ENCODE measurements at regions not wholly inside any gene's neighbourhood (a gene's known extent, or its start where the extent isn't known, plus 50 kb on each side); places are given as distances from the start of the nearest gene placed in this dataset.

DNA sequence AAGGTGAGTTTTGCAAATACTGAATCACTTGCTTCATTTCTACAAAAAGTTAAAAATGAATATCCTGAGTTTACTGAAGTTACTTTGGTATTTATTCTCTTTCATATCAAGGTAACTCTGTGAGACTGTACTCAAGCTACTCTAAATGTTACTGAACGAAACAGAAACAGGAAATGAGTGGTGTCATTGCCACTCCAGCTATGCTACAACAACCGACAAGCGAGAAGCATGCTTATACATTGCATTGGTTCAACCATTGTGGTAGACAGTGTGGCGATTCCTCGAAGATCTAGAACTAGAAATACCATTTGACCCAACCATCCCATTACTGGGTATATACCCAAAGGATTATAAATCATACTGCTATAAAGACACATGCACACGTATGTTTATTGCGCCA lies 313.2 kb upstream of the THBS1 start:
- peak; percentile 48 to 78 for DNase-seq (ENCODE audit: low read depth in 2 of 2)

DNA sequence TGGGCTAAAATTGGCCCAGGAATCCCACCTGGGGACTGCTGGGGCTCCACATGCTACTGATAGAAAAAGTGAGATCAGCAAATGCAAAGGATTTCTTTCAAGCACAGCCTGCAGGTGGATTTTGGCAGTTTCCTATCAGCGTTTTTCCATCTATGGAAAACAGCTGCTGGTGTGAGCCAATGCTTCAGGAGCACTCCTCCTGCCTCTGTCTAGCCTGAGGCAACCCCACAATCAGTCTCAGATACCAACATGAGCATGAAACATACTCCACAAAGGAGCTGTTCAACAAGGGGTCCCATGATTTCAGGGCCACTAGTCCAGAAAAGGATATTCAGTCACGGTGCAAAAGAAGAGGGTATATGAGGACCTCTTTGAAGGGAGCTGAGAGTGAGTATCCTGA lies 311.5 kb upstream of the THBS1 start:
- DNase-seq (ENCODE audit: low read depth in 2 of 2): peak; percentile 39 to 57

DNA sequence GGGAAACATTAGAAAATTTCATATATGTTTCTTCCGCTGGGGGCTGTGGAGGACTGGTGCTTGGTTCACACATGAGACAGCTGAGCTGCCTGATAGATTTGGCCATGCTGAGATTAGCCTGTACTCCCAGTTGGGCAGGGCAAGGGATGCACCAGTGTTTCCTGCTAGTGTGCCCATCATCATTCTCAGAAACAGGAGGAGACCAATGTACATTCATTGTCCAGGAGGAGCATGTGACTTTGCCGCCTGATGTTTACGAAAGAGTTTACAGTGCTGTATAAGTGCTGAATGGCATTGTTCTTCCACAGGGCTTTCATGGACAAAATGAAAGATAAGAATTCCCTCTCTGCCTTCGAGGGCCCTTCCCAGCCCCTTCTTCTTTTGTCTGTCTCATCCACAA lies 311.1 kb upstream of the THBS1 start:
- DNase-seq (ENCODE audit: low read depth in 2 of 2): peak; percentile 29 to 59

DNA sequence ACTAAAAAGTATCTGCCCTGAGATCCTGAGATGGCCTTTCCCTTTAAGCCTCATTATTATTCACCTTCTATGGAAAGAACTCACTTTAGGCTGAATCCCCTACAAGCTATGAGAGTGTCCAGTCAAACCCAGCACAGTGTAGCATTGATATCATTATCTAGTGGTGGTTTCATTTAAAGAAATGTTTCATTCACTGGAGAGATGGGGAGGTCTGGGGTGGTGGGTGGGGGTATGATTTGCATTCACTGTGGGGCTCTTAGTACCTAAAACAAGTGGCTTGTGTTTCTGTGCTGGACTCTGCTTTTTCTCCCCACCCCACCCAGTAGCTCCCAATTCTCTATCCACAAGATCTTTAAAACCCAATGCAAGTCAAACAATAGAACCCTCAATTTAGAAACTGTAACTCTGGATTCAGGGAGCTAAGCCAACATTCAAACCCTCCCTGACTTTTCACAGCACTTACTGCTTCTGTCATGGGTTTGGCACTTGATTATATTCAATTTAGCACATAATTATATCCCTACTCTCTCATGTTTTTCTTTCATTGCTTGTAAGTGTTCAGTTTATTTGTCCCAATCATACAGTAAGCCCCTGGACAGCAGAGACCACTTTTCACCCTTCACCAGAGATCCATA lies 310.5 kb upstream of the THBS1 start:
- DNase-seq (ENCODE audit: low read depth in 2 of 2): no peak

DNA sequence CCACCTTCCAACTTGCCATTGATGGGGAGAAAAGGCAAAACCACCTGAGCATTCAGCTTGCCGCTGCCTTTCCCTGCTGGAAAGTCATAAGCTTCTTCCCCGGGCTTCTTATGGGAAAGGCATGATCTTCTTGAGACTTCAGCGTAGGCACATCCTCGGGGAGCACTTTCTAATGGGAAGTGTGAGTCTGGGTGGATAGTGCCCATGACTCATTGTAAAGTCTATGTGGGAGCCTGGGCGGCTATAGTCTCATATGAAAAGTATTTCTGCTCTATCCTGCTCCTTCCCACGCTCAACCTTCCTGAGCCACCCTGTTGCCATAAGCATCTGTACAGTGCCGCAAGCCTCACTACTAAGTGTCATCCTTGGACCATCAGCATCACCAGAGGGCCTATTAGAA lies 309.9 kb upstream of the THBS1 start:
- DNase-seq (ENCODE audit: low read depth in 2 of 2): peak in 1 of 2 donors; percentile 93

DNA sequence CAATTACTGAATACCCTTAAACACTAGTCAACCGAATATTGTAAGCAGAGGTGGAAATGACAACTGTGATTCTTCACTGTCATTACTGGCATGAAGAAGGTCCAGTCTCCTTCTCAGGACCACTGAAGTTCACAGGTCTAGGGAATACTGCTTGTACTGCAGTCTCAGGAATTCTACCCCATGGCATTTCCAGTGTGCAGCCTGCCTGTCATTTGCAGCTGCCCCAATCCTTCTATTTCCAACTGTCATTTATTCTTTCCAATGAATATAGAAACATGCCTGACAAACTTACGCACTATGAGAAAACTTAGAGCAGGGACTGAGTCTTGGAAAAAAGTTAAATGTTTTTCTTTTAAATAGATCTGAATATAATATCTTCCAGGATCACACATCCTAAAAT lies 308.0 kb upstream of the THBS1 start:
- DNase-seq (ENCODE audit: low read depth in 2 of 2): no peak

DNA sequence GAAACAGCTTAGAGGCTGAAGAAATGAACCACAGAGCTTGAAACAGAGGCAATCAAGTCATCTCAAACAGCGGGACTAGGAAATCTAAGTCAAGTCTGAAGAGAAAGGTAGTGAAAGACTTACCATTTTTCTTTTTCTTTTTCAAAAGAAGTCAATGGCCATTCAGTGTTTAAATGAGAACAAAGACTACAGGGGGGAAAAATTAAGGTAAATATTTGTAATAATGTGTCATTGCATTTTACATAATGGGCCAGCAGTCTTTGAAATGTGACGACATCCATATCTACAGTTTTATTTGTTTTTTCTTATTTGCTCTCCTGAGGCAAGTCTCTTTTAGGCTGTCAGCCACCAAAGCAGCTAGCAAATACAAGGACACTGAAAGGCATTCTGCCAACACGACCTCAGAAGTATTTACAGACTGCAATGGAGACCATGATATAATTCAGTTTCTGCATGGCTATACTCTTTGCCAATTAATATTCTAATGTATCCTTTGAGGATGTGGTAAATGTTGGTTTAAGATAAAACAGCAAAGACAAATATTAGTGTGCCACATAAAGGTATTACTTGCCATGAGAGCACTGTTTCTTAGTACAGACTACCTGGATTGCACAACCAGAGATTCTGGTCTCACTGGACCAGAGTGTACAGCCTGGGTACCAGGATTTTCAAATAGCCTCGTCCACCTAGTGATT lies 307.0 kb upstream of the THBS1 start:
- DNase-seq (ENCODE audit: low read depth in 2 of 2): peak in 1 of 2 donors; percentile 35

DNA sequence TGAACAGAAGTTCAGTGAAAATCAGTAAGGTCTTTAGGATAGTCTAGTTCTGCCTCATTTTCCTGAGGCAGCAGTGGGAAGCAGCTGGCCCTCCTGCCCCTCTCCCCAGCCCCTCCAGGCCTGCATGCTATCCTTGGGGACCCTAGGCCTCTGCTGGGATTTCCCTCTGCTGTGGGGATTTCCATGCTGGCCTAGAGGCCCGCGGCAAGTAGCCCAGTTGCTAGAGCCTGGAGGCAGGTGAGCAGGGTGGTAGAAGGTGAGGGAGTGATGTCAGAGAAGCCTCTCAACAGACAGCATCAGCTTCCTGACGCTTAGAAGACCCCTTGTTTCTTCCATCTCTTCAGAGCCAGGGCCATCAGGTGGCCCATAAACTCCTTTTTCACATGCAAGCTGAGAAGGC lies 305.8 kb upstream of the THBS1 start:
- no peak for DNase-seq (ENCODE audit: low read depth in 2 of 2)

DNA sequence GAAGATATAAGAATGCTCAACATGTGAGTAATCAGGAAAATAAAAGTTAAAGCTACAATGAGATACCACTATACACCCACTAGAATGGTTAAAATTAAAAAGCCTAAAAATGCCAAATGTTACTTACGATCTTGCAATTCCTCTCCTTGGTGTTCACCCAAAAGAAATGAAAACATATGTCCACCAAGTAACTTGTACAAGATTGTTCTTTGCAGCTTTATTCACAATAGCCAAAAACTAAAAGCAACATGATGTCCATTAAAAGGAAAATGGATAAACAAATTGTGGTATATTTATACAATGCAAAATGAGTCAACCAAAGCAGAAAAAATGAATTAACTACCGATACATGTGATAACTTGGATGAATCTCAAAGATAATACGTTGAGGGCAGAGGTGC lies 301.6 kb upstream of the THBS1 start:
- no peak for DNase-seq (ENCODE audit: low read depth in 2 of 2)

DNA sequence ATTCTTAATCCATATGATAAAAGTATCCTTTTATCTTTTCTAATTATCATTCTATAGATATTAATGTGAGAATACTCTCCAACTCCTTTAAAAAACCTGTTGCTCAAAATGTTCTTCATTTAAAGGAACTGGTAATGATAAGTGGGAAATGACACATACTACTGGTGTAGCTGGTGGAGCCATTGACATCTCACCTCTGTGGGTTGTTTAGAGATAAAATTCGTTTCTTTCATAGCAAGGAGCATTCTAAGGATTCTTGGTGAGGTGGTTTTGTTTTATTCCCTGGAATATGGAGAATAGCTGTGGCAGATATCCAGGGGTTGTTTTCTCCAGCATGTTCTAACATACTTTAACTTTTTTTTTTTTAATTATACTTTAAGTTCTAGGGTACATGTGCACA lies 299.8 kb upstream of the THBS1 start:
- DNase-seq (ENCODE audit: low read depth in 2 of 2): peak in 1 of 2 donors; percentile 36

DNA sequence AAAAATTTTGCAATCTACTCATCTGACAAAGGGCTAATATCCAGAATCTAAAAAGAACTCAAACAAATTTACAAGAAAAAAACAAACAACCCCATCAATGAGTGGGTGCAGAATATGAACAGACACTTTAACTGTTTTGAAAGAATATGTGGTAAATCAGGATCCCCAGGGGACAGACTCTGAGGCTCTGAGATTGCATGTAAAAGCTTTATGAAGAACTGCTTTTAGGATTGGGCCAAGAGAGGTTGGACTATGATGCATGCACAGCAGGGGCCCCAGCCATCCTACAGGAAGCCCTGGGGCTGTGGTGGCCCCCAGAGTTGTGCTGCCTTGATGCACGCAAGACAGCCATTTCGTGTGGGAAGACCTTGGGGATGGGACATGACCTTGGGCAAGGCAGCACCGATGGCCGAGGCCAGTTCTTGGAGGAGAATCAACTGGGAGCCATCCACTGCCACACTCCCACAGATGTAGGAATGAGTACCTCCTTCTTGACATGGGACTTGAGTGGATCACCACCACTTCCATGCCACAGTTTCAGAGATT lies 298.1 kb upstream of the THBS1 start:
- DNase-seq (ENCODE audit: low read depth in 2 of 2): no peak

DNA sequence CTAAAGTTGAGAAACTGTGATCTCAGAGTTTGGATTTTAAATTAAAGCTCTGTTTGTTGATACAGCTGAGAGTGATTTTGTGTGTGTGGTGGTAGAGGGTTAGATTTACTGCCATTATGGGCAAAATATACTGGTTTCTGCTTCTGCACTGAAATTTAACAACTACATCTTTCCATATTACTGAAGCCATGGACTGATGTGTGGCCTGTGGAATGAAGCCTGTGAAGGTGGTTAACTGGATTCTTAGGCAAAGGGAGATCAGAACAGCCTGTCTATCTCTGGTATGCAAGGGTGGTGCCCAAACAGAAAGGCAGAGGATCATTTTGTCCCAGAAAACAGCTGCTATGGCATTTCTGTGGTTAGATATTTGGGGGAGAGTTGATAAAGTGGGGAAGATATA lies 297.3 kb upstream of the THBS1 start:
- no peak for DNase-seq (ENCODE audit: low read depth in 2 of 2)

DNA sequence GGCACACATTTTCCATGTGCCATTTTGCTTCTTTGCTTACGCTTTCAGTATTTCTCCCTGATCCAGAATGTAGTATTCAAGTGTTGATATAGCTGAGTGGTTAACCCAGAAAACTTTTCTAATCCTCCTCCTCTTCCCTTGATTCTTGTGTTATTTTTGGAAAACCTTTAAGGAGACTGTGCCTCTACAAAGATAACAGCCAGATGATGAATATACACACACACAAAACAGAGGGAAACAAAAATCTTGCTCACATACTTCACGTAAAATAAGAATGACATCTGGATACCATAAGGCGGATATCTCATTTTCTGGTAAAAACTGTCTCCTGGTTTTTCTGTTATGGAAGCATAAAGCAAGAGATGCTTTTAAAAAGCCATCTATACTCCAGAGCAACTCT lies 295.8 kb upstream of the THBS1 start:
- no peak for DNase-seq (ENCODE audit: low read depth in 2 of 2)

DNA sequence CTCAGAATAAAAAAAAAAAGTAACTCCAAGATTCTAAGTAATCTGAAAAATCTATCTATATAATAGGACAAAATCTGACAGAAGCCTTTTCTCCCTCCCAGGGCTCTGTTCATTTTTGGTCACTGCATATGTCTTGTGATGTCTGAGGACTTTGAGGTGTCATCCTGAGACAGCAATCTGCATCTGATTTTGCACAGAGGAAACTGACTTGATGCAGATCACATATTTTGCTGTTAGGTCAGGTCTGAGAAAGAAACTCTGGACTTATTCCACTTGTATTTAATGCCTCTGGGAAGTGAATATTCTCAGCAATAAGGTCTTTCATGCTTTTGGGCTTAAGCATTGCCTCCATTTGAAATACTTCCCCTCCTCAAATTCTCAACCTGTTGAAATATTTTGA lies 295.2 kb upstream of the THBS1 start:
- DNase-seq (ENCODE audit: low read depth in 2 of 2): no peak

DNA sequence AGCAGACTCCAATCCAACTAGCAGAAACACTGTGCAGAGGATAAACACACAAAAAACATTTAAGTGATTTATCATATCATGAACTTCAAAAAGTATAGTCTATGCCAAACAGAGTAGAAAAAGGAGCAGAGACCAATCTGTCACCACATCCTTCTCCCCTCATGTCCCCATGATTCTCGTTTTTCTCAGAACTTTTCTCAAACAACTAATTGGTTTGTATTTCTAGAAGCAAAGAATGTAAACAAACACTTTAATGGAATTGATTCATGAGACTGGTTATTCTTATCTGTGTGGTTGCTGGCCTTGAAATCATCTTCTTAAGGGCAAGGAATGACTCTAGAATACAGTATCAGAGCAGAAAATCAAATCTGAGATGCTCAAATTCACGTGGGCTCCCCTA lies 294.2 kb upstream of the THBS1 start:
- DNase-seq (ENCODE audit: low read depth in 2 of 2): no peak

DNA sequence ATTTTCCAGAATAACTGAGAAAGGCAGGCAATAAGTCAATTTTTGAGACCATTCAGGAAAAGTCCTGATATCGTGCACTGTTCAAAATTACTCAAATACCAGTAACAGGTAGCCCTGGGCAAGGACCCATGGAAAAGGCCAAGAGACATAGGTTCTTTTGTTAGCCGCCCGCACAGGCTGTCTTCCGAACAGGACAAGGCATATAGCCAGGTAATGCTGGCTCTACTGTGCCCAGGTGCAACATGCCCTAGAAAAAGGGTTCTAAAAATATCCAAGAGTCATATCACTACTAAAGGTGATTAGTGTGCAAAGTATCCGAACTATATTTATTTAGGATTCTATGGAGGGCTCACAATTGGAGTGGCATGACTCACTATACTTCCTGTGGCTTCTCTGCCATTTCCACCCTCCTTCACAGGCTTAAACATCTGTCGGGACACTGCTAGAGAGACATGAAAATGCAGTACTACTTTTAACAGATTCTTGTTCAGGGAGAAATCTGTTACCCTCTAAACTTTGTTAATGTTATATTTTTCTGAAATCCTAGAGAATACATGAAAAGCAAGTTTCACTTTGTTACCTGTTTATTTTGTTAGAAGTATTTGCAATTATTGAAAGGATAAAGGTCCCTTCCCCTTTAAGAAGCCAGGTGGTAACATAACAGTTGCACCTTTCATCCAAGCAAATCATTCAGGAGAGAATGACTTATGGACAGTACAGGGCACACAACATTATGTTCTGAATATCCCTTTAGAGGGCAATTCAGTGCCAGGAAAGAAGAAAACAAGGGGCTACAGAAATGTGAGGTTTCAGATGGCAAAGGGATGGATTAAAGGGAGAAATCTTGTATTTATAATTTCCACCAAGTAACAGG lies 293.3 kb upstream of the THBS1 start:
- DNase-seq (ENCODE audit: low read depth in 2 of 2): peak; percentile 27 to 78

DNA sequence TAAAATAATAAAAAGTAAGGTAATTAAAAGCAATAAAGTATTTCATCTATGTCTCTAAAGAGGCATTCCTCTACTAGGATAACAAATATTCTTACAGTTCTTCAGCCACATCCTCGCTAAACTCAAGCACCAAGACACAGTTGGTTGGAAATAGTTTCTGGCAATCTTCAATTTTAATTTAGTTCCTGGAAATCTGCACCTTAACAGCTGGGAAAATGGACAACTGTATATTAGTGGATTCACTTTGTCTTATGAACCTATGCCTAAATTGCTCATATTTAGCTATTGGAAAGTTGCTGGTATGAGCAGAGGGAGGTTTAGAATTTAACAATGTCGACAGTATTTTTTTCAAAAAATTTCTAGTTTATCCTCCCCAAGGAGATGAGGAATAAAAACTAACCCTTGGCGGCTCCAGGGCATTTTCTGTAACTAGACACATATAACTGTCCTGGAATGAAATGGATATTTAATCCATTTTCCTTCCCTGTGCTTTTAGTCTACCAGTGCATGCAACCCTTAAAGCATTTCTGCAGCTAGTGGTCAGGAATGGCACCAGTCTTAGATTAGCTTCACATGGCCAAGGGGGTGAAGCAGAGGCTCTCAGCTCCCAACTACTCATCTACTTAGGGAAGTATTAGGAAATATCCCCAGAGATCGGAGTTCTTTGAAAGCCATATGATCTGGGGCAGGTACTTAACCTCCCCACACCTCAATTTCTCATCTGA lies 290.0 kb upstream of the THBS1 start:
- no peak for DNase-seq (ENCODE audit: low read depth in 2 of 2)

DNA sequence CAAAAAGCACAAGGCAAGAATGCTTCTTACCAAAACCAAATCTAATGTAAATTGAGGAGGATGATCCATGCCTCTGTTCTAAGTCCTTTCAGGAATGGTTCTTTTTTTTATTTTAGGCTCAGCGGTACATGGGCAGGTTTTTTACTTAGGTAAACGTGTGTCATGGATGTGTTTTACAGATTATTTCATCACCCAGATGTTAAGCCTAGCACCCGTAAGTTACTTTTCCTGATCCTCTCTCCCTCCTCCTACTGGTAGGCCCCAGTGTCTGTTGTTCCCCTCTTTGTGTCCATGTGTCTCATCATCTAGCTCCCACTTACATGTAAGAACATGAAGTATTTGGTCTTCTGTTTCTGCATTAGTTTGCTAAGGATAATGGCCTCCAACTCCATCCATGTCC lies 289.2 kb upstream of the THBS1 start:
- DNase-seq (ENCODE audit: low read depth in 2 of 2): no peak

DNA sequence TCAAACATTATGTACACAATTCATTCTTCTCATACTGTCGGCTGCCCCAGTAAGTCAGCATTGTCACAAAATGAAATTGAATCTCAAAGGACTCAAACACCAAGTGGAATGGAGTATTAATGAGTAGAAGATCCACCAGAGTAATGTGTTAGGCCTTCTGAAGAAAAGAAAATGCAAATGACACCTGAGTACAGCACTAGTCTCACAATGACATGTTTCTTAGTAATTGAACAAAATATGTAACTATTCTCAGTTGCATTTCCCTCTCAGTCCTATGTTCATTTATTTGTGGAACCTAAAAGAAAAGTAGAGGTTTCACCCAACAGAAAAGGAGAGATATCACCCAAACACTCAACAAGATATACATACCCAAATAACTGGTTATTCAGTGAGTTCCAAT lies 283.9 kb upstream of the THBS1 start:
- DNase-seq (ENCODE audit: low read depth in 2 of 2): no peak

DNA sequence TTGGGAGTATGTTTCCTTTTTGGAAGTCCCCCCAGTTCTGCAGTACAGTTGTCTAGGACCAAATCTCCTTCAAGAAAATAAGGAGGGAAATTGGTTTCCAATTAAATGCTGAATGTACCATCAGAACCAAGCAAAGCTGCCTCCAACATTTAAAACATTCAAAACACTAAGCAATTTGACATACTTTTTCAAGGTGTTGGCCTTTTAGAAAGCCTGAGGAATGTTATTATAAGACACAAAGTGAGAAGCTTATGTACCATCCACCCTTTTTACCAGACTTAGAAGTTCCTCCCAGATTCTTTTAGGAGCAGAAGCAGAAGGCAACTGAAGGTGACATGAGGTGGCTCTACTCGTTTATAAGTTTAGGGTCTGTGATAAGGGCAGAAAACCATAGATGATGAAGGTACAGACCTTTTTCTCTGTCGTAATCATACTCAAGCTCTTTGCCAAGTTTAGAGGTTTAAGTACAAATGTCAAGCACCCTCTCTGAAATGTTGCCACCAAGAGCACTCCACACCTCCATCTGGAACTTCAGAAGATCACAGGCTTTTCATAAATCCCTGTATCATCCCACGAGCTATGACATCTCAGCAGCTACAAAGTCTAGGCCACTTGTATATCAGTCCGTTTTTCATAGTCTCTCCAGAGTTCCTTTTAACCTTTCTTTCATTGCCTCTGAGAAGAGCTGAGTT lies 282.5 kb upstream of the THBS1 start:
- DNase-seq (ENCODE audit: low read depth in 2 of 2): no peak

All from dermis microvascular lymphatic vessel endothelial cell (primary cell).